ENCODE measurements at regions not wholly inside any gene's neighbourhood (a gene's known extent, or its start where the extent isn't known, plus 50 kb on each side); places are given as distances from the start of the nearest gene placed in this dataset.

DNA sequence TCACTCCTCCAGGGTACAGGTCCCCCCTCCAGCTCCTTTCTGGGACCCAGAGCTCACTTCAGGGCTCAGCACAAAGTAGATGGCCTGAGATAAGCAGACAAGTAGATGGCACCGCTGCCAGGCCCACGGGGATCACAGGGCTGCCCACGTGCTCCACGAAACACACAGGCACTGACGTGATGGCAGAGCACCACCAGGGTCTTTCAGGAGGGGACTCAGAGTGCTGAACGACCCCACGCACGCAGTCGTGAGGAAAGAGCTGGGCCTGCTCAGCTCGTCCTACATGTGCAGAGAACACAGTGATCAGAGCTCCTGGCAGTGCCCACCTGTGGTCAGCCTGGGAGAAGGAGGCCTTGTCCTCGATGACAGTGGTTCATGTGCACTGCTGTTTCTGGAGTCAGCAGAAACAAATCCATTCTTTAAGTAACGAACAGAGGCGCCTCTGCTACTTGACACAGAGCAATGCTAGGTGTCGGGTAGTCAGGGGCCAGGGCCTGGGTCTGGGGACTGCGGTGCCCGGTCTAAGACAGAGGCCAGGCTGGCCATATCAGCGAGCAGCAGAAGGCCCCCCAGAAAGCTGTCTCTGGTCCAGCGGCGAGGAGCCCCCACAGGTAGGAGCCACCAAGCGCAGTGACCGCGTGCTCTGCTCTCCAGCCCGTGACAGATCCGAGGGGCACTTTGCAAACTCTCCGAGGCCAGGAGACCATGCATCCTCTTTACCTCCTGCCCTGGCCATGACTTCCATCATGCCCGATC, 129.8 kb upstream of the FAM20C start:
- TF ChIP-seq, protein P1, sequence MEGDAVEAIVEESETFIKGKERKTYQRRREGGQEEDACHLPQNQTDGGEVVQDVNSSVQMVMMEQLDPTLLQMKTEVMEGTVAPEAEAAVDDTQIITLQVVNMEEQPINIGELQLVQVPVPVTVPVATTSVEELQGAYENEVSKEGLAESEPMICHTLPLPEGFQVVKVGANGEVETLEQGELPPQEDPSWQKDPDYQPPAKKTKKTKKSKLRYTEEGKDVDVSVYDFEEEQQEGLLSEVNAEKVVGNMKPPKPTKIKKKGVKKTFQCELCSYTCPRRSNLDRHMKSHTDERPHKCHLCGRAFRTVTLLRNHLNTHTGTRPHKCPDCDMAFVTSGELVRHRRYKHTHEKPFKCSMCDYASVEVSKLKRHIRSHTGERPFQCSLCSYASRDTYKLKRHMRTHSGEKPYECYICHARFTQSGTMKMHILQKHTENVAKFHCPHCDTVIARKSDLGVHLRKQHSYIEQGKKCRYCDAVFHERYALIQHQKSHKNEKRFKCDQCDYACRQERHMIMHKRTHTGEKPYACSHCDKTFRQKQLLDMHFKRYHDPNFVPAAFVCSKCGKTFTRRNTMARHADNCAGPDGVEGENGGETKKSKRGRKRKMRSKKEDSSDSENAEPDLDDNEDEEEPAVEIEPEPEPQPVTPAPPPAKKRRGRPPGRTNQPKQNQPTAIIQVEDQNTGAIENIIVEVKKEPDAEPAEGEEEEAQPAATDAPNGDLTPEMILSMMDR (IDR thresholded peaks at IDR 0.05), result no peak
- Mint-ChIP-seq H3K36me3 (ENCODE audit: low read depth) (no peaks in the 10 kb centered on the region), H3K4me3 (no peak overlapping the region), H3K4me1 (peaks cover 44% of the 10 kb centered on the region), H3K9me3 (no peaks in the 10 kb centered on the region), H3K27ac (no peak overlapping the region), H3K27me3 (ENCODE audit: low read depth, poor library complexity) (peaks cover 3% of the 10 kb centered on the region)
- no peak for DNase-seq

DNA sequence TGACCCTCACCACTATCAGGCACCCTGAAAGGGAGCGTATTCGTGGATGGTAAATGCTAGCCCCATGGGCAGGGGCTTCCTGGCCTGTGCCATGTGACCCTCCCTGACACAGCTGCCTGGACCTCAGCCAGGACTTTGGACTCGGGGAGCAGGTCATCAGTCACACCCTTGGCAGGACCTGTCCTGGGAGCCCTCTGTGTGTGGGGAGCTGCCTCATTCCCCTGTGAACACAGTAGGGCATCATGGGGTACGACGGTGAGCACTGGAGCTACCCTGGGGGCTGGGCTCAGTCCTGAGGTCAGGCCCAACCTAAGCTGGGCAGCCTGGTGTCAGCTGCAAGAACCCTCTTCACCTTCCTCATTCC, 129.3 kb upstream of the FAM20C start:
- Mint-ChIP-seq H3K9me3 (no peaks in the 10 kb centered on the region), H3K4me1 (peaks cover 44% of the 10 kb centered on the region)

DNA sequence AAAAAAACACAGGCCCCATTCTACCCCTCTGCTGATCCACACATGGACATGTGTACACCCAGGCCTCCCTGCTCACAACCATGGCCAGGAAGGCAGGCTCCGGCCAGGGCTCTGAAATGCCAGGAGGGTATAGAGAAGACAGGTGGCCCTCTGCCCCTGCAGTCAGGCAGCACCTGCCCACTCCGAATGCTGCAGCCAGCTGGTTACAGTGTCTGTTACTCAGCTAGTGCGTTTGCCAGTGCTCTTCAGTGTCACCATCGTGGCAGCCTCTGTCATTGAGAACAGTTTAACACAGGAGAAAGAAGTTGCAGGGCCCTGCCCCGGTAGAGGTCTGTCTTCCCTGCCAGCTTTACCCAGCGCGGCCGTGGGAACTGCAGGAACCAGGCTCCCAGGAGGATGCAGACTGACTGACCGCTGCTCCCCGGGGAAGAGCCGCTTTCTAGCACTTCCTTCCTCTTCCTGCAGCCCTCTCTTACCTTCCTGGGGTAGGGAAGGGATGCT, 128.8 kb upstream of the FAM20C start:
- Mint-ChIP-seq H3K4me1 (peaks cover 49% of the 10 kb centered on the region), H3K36me3 (ENCODE audit: low read depth) (no peaks in the 10 kb centered on the region), H3K9me3 (no peaks in the 10 kb centered on the region), H3K4me3 (no peak overlapping the region), H3K27ac (no peak overlapping the region), H3K27me3 (ENCODE audit: low read depth, poor library complexity) (peaks cover 3% of the 10 kb centered on the region)
- no peak for DNase-seq
- TF ChIP-seq, protein P1 (IDR thresholded peaks at IDR 0.05), result no peak

More for the DNA sequence above, 129.3 kb upstream of the FAM20C start:
- no peak overlapping the region for H3K4me3 Mint-ChIP-seq
- TF ChIP-seq, protein P1 (IDR thresholded peaks at IDR 0.05), result no peak
- peaks cover 3% of the 10 kb centered on the region for H3K27me3 Mint-ChIP-seq (ENCODE audit: low read depth, poor library complexity)
- H3K27ac Mint-ChIP-seq, result no peak overlapping the region
- no peak for DNase-seq
- no peaks in the 10 kb centered on the region for H3K36me3 Mint-ChIP-seq (ENCODE audit: low read depth)

DNA sequence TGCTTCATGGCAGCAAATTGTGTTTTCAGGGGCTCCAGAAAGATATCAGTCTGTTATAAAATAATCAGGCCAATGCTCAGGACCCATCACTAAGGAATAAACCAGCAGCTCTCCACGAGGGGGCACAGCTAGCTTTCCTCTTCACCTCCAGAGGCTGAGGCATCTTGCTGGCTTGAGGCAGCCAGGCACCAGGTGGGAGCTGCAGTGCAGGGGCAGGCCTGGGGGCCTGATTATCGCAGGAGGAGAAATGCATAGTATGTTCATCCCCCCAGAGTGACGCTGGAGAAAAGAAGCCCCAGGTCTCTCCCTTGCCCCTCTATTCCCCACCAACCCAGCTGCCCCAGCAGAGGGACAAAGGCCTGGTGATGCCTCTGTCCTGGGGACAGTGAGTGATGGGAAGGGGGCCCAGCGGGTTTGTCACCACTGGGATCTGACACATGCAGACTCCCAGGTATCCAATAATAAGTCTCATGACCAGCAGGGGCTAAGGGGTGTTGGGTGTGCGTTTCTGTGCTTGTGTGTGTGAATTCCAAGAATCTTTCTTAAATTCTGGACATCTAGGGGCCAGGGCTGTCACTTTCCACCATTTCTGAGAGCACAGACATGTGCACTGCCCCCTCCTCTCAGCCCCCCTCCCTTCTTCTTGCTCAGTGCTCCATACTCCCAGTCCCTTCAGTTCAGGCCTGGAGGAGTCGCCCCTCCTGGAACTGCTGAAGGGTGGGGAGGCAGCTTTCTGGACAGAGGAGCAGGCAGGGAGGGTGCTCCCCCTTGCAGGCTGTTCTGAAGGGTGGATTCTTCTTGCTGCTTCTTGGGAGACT, 128.1 kb upstream of the FAM20C start:
- Mint-ChIP-seq H3K27ac (no peak overlapping the region), H3K36me3 (ENCODE audit: low read depth) (no peaks in the 10 kb centered on the region)

DNA sequence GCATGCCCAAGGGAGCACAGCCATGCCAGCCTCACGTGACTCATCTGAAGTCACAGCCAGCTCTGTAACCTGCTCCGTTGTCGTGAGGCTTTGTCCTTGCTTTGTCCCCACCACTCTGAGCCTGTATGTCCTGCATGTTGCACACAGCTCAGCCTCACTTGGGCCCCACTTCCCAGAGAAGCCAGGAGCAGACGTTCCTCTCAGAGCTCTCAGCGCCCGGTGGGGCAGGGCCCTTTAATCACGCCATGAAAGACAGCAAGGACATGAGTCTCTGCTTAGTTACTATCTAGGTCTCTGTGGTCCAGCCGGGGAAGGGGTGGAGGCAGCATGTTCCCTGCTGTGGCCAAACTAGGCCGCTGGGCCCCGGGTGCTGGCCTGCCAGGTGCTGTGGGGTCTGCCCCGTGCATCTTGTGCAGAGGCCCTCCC, 127.4 kb upstream of the FAM20C start:
- Mint-ChIP-seq H3K27me3 (ENCODE audit: low read depth, poor library complexity) (peaks cover 3% of the 10 kb centered on the region), H3K36me3 (ENCODE audit: low read depth) (no peaks in the 10 kb centered on the region), H3K4me3 (no peak overlapping the region), H3K9me3 (no peaks in the 10 kb centered on the region), H3K27ac (no peak overlapping the region), H3K4me1 (peaks cover 38% of the 10 kb centered on the region)
- DNase-seq, result no peak
- TF ChIP-seq, protein P1 (IDR thresholded peaks at IDR 0.05), result no peak

More for the DNA sequence above, 128.1 kb upstream of the FAM20C start:
- peak; percentile 52 for DNase-seq
- TF ChIP-seq, protein P1 (IDR thresholded peaks at IDR 0.05), result peak; percentile 32
- Mint-ChIP-seq H3K4me3 (no peak overlapping the region), H3K4me1 (peaks cover 43% of the 10 kb centered on the region), H3K27me3 (ENCODE audit: low read depth, poor library complexity) (peaks cover 3% of the 10 kb centered on the region), H3K9me3 (no peaks in the 10 kb centered on the region)

All from nephron progenitor cell (in vitro differentiated cells).